GM13977 (cell line): ENCODE measurements at regions not wholly inside any gene's neighbourhood (a gene's known extent, or its start where the extent isn't known, plus 50 kb on each side); places are given as distances from the start of the nearest gene placed in this dataset.

Experiments
- DNase-seq: peaks from one replicate; pipeline ENCODE4 v3.0.0; 2012; ENCODE audit warnings: low spot score
- CTCF ChIP-seq: IDR thresholded peaks from 2 replicates; pipeline ENCODE4 v1.5.1; 2012; ENCODE audit warnings: mild to moderate bottlenecking, control low read depth; ENCODE audit not compliant: insufficient read depth; ENCODE audit errors: extremely low read depth, missing control alignments
- in situ Hi-C: fragments of 300-500 bp; cut with MboI; formaldehyde crosslinking; loops from one replicate; pipeline ENCODE4 v1.12.0; 2022; ENCODE audit warnings: low sequenced_read_pairs, low pct_unique_long_range_greater_than_20kb, mixed read lengths, inconsistent platforms; ENCODE audit not compliant: unreplicated experiment

DNA sequence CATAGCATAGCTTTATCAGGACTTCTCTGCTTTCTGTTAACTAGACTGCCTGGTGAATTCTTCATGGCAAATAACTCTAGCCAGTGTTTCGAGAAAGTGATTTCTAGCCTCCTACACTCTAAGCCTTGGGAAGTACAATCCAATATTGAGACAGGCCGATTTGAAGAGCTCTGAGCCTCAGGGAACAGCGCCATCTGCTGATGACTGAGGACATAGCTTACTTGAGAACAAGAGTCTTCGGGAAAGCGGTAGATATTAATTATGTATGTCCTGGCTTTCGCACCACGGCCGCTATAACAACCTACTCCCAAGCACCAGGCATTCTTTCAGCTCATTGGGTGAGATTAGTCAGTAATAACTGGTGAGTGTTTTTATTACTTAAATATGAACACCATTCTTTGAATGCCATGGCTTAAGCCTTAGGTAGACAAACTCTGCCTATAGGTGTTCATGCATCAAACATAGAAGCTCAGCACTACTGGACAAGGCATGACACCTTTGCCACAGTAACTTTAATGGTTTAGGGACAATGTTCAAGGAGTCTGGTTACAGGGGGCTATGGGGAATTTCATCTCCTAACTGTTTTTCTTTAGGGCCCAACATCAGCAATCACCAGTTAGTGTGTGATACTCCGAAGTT lies 518.6 kb downstream of the BMP2 start:
- peak; percentile 82 for TF ChIP-seq CTCF
- peak; percentile 6 for DNase-seq
- in situ Hi-C loops, result no loop called here

DNA sequence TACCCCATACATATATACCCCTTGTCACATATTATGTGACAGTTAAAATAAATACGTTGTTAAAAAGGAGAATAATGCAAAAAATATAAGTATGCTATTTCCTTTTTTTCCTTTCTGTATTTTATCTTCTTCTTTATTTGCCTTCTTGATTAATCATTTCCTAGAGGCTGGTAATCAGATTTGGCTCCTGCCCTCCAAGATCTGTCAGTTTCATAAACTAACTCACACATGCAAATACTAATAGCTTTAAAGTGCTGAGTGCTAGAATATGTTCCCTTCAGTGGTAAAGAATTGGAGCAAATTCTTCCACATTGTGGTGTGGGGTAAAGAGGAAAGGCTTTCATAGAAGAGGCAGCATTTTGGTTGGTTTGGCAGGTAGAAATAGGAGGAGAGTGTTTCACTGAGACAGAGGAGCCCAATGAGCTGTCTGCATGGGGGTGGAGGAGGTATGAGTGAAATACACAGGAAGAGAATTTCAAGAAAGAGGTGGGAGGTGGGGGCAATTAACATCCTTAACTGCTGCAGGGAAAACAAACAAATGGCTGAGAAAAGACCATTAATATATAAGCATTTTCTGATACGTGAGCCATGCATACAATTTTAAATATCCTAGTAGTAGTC lies 523.9 kb downstream of the BMP2 start:
- no peak for TF ChIP-seq CTCF
- in situ Hi-C loops, result no loop called here
- DNase-seq, result no peak

DNA sequence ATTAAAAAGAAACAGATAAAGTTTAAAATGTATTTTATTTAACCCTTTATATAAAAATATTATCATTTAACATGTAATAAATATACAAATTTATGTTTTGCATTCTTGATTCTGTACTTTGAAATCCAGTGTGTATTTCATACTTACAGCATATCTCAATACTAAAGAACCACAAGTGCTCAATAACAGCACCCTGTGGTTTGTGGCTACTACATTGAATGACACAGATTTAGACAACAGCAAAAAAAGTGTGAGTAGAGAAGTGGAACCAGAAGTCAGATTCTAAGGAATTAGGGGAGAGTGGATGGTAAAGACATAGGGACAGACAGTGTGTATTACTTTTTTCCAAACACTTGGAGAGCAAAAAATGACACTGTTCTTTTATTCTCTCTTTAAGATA lies 524.5 kb downstream of the BMP2 start:
- DNase-seq, result no peak
- in situ Hi-C loops, result no loop called here
- TF ChIP-seq CTCF, result no peak

- in situ Hi-C loops, result no loop called here
- no peak for TF ChIP-seq CTCF
- no peak for DNase-seq
Observed at GRCh38 chr20:7294816-7295360, 527.4 kb downstream of the BMP2 start.

- no peak for DNase-seq
- in situ Hi-C loops, result no loop called here
- no peak for TF ChIP-seq CTCF
Observed at GRCh38 chr20:7301807-7302206, 534.3 kb downstream of the BMP2 start.

DNA sequence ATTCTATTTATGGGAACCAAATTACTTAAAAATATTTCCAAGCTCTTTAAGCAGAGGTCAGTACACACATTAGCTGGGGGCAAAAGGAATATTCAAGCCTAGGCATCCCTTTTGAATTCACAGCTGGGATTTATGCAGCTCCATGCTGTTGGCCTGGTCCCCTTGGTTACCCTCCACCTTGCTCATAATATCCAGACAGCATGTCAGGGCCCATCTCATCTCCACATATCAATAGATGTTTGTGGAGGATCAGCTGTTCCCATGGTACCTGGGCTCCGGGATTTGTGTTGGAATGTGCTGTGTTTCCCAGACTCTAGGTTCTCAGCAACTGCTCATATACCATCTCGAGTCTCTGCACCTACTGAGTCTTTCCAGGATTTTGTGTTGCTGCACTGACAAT lies 534.8 kb downstream of the BMP2 start:
- no peak for DNase-seq
- in situ Hi-C loops, result no loop called here
- TF ChIP-seq CTCF, result no peak
